Left lobe of liver (tissue), 2 donors: ENCODE measurements at regions not wholly inside any gene's neighbourhood (a gene's known extent, or its start where the extent isn't known, plus 50 kb on each side); places are given as distances from the start of the nearest gene placed in this dataset.
"Not testable (repeated sequence)": the region's sequence is repeated elsewhere in the genome, so short reads cannot be mapped to it uniquely, and the experiment has no call there.

Experiments
- ATAC-seq: fragments of 200-7000 bp; cut with Tn5 transposase; one replicate; pipeline ENCODE4 v1.9.1; 2020; ENCODE audit warnings: mild to moderate bottlenecking, moderate library complexity
- DNase-seq: peaks from one replicate; pipeline ENCODE4 v3.0.0-alpha.2; 2020; ENCODE audit warnings: low spot score
- donor health status: DM: no; HTN: no; CAD: no; lungs with moderate emphysema.
- donor health status: DM: no; HTN: yes; CAD: no.

GRCh38 chr9:71286146-71286545, 164.7 kb upstream of the TRPM3 start:
- no peak for ATAC-seq
- DNase-seq = no peak

DNA sequence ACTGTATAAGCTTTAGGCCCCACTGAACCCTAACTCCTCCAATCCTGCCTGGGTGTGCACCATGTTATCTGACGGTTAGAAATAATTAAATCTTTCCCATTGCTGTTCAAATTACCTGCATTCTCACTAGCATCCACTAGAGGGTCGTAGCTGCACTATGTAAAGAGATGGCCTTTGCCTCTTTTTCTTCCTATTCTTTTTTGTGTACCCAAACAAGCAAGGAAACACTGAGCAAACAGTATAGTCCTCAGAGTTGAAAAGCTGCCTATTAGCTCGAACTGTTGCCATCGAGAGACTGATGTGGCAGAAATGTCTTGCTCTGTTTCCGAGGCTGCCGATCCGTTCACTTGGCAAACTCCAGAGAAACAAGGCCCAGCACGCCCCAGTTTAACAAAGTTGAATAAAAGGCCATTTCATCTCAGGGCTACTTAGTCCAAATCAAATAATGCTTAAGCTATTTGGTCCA, 163.8 kb upstream of the TRPM3 start:
- ATAC-seq (peak; percentile 98), DNase-seq (peak; percentile 51)

DNA sequence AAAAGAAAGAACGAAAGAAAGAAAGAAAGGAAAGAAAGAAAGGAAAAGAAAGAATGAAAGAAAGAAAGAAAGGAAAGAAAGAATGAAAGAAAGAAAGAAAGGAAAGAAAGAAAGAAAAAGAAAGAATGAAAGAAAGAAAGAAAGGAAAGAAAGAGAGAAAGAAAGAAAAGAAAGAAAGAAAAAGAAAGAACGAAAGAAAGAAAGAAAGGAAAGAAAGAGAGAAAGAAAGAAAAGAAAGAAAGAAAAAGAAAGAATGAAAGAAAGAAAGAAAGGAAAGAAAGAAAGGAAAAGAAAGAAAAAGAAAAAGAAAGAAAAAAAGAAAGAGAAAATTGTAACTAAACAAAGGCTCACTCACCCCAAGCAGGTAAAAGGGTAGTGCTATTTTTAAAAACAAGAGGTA, 160.7 kb upstream of the TRPM3 start:
- not testable (repeated sequence) for ATAC-seq

DNA sequence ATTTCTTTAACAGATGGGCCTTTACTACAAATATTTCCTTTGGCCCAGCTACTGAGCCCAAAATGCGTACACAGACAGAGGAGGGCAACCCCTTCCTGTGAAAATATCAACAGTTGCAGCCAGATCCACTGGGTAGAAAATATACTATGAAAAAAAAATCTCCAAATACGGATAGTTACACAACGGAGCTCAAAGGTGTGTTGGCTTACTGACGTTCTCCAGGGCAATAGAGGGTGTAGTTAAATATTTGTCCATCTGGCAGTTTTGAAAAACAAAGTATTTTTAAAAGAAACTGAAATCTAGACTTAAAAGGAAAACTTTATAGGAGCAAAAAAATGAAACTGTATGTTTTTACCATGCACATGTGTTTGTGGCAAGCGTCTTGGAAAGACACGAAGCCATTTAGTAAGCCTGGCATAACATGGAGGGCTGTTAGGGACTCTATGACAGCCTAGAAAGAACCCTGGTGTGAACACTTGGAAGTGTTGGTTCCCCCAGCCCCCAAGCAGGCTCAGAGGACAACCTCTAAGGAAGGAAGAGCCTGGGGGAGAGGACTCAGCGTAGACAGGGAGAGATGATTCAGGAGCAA, 157.8 kb upstream of the TRPM3 start:
- ATAC-seq = peak; percentile 90

More for the DNA sequence above, 160.7 kb upstream of the TRPM3 start:
- DNase-seq = not testable (repeated sequence)

DNA sequence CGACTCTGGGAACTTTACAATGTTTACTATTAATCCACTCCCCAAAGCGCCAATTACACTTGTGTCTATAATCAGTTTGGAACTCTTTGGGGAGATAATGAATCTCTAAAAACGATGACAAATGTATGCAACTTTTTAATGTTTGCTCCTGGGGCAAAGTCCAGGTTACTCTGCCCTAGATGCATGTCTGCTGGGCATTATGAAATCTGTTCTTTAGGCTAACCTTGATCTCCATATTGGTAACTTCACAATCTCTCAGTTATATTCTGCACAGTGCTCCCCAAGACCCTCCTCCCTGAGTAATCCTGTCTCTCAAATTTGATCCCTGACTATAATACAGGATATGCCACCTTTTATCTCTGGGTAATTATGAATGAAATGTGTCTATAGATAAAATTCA, 152.2 kb upstream of the TRPM3 start:
- peak; percentile 40 for ATAC-seq
- no peak for DNase-seq

More for the DNA sequence above, 157.8 kb upstream of the TRPM3 start:
- peak; percentile 71 for DNase-seq

GRCh38 chr9:71271602-71272001, 150.2 kb upstream of the TRPM3 start:
- DNase-seq = peak; percentile 48
- peak; percentile 68 for ATAC-seq

- ATAC-seq (no peak), DNase-seq (no peak)
Observed at GRCh38 chr9:71270554-71270953, 149.1 kb upstream of the TRPM3 start.

- ATAC-seq (no peak), DNase-seq (no peak)
Observed at GRCh38 chr9:71269859-71270258, 148.4 kb upstream of the TRPM3 start.

- DNase-seq (no peak), ATAC-seq (no peak)
Observed at GRCh38 chr9:71268871-71269635, 147.6 kb upstream of the TRPM3 start.

DNA sequence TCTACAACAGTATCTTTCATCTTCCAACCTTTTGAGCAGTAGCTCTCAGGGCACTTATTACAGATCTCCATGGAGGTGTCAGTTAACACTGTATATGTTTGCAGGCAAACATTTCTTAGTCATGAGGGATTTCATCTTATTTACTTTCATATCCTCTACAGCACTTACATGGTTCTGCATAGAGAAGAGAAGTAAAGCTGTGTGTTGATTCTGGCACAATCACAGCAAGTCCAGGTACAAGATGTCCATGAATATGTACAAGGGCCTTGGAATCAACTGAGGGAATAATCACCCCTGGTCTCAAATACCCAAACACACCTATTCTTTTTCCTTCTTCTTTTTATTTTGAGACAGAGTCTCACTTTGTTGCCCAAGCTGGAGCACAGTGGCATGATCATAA, 142.0 kb upstream of the TRPM3 start:
- ATAC-seq = no peak
- no peak for DNase-seq

- not testable (repeated sequence) for ATAC-seq, DNase-seq
Observed at GRCh38 chr9:71260419-71260818, 139.0 kb upstream of the TRPM3 start.

GRCh38 chr9:71254592-71255277, 133.3 kb upstream of the TRPM3 start:
- ATAC-seq = peak; percentile 37
- DNase-seq = no peak

DNA sequence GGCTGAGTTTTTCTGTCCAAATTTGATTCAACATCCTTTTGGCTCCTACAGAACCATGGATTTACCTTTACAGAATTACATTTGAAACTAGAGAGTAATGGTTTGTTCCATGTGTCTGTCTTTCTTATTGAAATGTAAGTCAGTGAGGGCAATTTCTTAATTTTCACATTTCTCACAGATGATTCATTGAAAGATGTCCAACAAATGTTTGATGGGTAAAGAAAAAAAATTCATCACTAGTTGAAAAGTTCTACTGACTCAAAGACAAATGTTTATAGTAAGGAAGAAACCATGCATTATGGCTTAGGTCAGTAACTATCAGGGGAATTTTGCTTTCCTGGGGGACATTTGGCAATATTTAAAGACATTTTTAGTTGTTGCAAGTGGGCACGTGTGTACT, 131.6 kb upstream of the TRPM3 start:
- ATAC-seq (no peak), DNase-seq (no peak)

GRCh38 chr9:71250581-71250980, 129.2 kb upstream of the TRPM3 start:
- ATAC-seq (no peak), DNase-seq (no peak)

DNA sequence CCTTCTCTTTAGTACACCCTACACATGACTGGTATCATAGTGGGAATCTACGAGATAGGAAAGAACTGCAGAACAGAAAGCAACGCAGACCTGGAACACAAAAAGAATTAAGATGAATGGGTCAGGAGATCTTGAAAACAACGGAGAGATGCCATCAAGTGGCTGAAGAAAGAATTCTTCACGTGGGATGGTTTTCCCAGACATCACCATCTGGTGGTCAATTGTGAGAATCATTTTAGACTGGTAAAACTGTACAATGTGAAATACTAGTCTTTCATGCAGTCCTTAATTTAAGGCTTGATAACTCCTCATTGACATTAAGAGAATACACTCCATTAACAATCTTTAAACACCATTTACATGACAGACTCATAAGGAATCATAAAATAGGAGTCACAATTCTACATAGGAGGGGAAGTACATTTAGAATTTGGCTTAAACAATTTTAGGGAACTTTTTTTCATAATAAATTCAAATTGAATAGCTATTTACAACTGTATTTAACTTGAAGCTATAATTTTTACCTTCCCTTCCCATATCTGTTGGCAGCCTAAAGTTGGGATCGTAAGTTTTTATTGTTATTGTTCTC, 128.4 kb upstream of the TRPM3 start:
- DNase-seq (no peak), ATAC-seq (peak; percentile 99)

- no peak for ATAC-seq
- no peak for DNase-seq
Observed at GRCh38 chr9:71245651-71246050, 124.2 kb upstream of the TRPM3 start.

DNA sequence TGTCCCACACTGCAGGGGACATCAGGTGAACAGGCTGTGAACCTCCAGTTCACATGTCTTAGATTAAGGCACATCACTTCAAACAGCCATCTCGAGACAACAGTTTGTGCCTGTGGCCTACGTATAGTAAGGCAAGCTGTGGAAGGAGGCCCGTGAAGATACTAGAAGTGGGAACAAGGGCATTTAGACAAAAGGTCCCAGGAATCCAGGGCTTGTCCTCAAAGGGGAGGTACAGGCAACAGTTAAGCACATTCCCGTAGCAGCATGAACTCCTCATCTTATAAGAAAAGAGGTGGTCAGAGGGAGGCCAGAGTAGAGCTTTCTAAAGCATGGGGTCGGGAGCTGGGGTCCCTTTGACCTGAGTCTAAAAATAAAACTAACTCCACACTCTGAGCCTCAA, 122.5 kb upstream of the TRPM3 start:
- ATAC-seq (no peak), DNase-seq (no peak)

- ATAC-seq = no peak
- DNase-seq = no peak
Observed at GRCh38 chr9:71242081-71242480, 120.7 kb upstream of the TRPM3 start.

- DNase-seq (no peak), ATAC-seq (no peak)
Observed at GRCh38 chr9:71237051-71237450, 115.6 kb upstream of the TRPM3 start.

DNA sequence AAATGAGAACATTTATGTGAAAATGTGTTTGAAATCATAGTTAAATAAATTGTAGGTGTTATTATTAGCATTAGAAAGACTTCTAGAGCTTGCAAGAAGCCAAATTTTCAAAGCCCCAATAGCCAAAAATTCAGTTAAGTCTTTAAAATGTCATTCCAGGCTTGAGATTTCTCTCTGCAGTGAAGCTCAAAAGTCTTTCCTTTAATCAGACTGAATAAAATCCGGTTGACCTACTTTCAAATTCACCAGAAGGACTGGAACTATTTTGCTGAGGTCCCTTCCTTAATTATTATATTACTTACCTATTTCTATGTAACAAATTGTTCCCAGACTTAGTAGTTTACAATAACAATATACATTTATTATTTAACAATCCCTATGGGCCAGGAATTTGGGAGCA, 112.2 kb upstream of the TRPM3 start:
- DNase-seq (no peak), ATAC-seq (no peak)

GRCh38 chr9:71223953-71224538, 102.6 kb upstream of the TRPM3 start:
- ATAC-seq (peak; percentile 26), DNase-seq (no peak)
